ENCODE measurements at regions not wholly inside any gene's neighbourhood (a gene's known extent, or its start where the extent isn't known, plus 50 kb on each side); places are given as distances from the start of the nearest gene placed in this dataset.

DNA sequence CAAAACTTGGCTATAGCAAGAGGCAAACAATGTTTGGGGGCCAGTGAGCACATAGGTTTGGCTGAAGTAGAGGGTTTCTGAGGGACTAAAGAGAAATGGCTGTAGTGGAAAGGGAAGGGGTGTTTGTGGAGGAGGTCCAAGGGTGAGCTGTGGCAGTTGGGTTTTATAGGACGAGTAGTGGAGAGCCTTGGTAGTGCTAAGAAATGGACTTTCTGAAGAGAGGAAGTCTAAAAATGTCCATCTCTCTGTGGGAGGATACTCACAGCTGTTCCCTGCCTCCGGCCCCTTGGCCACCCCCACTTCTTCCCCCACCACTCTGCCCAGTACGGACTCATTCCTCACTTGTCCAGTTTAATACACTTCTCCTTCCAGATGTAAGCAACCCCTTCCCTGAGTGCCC lies 64.3 kb downstream of the ZNF22 start:
- no peak for TF ChIP-seq CTCF (IDR thresholded peaks at IDR 0.05; ENCODE audit: poor library complexity)
- TF ChIP-seq EZH2phosphoT487 (IDR thresholded peaks at IDR 0.05; ENCODE audit: low read depth, severe bottlenecking, unreplicated experiment), result no peak
- no peak for TF ChIP-seq EZH2 (IDR thresholded peaks at IDR 0.05; ENCODE audit: borderline replicate concordance)

All from hepatocyte (in vitro differentiated cells).